NCI-H510A (cell line): ENCODE measurements at regions not wholly inside any gene's neighbourhood (a gene's known extent, or its start where the extent isn't known, plus 50 kb on each side); places are given as distances from the start of the nearest gene placed in this dataset.

ENCODE experiments used
- DNase-seq: peaks from one replicate; lab custom pipeline; 2025; lab: John Stamatoyannopoulos, UW

DNA sequence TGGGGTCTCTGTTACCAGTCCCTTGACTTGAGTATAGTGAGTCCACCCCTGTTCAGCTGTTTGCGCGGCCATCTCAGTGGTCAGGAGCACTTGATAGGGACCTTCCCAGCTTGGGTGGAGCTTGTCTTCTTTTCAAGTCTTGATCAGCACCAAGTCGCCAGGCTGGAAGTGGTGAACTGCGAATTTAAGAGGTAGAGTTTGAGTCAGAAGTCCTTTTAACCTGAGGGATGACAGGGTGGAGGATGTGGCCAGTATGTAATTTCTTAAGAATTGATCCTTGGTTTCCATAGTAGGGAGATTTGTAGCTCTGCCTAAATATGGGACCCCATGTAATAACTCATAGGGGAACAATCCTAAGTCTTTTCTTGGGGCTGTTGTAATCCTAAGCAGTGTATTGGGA lies 86.3 kb upstream of the XCR1 start:
- no peak for DNase-seq

DNA sequence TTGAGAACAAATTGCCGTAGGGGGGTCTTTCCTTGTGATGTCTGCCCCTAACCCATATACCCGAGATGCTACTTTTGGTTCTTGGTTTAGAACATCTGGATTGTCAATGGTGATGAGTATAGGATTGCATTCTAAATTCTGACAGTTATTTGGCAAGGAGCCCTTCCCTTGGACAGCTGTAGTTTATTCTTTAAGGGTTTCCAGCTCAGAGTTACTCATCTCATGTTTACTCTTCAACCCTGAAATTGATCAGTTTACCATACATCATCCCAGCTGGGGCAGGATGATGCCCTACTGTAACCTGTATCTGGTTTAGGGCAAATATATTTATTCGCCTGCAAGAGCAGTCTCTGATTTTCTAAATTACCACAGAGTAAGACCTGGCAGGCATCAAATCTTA lies 85.7 kb upstream of the XCR1 start:
- DNase-seq, result no peak

DNA sequence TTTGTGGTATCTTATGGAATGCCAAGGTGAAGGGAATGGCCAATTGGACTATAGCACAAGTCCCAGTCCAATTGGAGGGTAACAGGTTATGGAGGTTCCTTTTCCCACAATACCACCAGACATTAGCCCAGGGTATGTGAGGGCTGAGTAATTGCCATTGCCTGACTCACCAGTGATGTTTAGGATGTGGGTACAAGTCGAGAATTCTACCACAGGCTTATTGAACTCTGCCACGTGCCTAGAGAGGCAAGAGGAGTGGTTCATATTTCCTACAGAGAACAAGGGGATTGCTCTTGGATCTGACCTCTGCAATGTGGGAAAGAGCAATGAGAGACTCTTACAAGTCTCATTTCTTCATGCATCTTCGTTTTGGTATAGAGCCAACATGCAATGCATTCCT lies 85.0 kb upstream of the XCR1 start:
- no peak for DNase-seq

GRCh38 chr3:46110701-46111493 lies 83.6 kb upstream of the XCR1 start:
- DNase-seq, result no peak

GRCh38 chr3:46107682-46108081 lies 80.4 kb upstream of the XCR1 start:
- no peak for DNase-seq

DNA sequence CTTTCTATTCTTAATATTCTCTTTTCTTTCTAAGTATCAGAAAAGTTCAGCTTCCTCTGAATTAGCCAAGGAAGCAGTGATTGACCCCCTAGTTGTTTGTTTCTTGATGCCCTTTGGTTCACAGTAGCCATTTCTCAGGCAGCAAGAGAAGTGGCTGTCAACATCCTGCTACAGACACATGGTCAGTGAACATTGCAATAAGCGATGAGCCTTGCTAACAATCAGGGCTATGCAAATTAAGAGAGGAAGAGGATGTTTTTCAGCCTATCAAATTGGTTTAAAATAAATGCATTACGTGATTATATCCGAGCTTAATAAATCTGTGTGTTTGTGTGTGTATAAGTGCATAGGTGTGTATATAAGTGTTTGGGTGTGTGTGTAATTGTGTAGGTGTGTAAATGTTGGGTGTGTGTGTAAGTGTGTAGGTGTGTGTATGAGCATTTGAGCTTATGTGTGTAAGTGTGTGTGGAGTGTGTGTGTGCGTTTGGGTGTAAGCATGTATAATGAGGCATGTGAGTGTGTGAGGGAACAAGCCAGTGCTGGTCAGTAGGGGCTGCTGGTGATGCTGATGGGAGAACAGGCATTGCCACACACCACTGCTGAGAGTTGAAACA lies 78.1 kb upstream of the XCR1 start:
- DNase-seq, result no peak

DNA sequence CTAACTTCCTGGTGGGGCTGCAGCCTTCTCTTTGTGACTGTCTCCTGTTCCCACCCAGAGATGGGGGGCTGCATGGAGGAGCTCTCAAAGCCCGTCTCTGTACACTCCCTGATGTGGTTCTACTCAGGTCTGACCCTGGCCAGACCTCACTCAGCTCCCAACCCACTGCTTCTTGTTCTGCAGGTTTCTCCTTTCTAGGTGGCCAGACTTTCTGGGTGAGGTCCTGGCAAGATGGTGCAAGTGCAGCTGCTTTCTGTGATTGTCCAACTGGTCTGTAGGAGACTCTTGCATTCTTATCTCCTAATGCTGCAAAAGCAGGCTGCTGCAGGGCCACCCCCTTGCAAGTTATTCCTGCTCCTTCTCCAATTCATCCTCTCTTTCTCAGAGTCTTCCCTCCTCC lies 77.4 kb upstream of the XCR1 start:
- no peak for DNase-seq

DNA sequence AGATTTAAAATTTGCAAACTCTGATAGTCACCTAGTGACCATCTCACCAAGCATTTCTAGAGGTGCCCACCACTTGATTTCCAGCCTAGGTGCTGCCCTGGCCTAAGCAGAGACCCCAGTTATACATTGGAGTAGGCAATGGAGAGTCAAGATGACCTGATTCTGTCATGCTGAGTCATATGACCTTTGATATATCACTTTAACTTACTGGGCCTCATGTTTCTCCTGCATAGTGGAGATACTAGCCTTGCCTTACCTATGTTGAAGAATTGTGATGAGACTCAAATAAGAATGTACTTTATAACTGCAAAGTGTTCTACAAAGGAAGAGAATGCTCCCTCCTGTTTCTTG lies 75.5 kb upstream of the XCR1 start:
- DNase-seq, result no peak

GRCh38 chr3:46102059-46102779 lies 74.9 kb upstream of the XCR1 start:
- DNase-seq, result no peak

GRCh38 chr3:46100812-46101211 lies 73.5 kb upstream of the XCR1 start:
- DNase-seq, result no peak

DNA sequence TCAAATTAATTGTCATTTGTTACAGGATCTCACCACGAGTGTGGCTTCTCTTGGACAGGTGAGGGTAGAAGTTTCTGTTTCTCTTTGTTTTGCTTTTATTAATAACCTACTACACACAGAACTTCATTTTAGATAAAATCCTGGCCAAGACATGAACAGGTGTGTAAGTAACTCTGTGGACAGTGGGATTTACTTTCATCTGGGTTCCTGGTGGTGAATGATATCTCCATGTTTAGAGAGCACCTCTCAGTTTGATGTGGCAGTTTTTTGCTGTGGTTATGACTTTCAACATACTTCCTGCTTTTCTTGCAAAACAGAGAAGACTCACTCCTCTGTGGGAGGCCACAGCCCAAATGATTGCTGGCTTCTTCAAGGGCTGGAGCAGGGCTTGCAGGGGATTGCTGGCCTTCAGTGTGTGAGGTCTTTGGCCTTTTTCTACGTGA lies 71.1 kb upstream of the XCR1 start:
- DNase-seq, result no peak

DNA sequence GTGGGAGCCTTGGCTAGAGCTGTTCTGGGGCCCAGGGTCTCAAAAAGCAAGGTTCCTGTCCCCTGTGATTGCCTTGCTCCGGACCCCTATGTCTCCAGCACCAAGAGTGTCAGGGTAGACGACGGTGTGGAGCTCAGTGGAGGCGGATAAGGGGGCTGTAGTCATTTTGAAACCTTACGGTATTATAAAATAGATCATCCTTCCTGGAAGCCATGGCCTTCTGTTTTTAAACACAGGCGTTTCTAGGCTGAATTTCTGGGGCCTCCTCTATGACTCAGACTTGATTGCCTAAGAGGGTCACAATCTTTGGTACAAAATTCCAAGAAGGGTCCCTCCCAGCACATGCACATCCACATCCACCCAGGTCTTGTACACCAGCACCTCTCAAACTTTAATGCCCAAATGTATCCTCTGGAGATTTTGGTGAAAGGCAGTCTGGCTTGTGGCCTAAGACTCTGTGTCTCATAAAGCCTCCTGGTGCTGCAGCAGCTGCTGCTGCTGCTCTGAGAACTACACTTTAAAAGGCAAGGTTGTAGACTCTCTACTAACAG lies 70.5 kb upstream of the XCR1 start:
- no peak for DNase-seq

DNA sequence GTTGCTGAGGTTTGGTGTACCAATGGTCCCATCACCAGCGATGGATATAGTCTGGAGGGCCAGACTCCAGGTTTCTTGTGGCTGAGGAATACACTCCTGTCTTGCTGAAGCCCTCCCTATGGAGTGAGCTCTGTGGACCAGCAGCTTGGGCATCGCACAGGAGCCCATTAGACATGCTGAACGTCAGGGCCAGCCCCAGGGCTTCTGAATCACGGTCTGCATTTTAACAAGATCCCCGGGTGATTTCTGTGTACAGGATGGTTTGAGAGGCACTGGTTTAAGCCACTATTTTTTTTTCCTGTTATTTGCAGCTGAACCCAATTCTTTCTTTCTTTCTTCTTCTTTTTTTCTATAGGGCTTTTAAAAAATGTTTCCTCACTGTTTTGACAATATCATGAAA lies 69.5 kb upstream of the XCR1 start:
- no peak for DNase-seq

GRCh38 chr3:46096336-46096735 lies 69.1 kb upstream of the XCR1 start:
- no peak for DNase-seq

- DNase-seq, result no peak
Observed at GRCh38 chr3:46095307-46095706, 68.0 kb upstream of the XCR1 start.

- no peak for DNase-seq
Observed at GRCh38 chr3:46094506-46094905, 67.2 kb upstream of the XCR1 start.

GRCh38 chr3:46093966-46094365 lies 66.7 kb upstream of the XCR1 start:
- DNase-seq, result no peak

- DNase-seq, result no peak
Observed at GRCh38 chr3:46093327-46093942, 66.2 kb upstream of the XCR1 start.

DNA sequence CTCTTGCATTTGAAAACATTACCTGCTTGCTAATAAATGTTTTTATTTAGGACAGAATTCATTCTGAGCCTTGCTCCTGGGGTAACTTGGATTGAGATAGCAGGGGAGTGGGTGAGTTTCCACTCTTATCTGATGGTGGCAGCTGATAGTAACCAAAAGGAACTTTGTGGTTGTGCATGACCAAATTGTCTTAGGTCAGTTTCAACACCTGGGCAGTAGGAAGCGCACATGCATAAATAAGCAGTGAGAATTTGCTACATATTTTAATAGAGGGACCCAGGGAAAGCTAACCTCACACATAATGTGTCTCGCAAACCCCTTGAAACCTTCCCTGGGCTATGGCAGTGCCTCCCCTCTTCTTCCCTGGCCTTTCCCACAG lies 65.4 kb upstream of the XCR1 start:
- DNase-seq, result no peak

DNA sequence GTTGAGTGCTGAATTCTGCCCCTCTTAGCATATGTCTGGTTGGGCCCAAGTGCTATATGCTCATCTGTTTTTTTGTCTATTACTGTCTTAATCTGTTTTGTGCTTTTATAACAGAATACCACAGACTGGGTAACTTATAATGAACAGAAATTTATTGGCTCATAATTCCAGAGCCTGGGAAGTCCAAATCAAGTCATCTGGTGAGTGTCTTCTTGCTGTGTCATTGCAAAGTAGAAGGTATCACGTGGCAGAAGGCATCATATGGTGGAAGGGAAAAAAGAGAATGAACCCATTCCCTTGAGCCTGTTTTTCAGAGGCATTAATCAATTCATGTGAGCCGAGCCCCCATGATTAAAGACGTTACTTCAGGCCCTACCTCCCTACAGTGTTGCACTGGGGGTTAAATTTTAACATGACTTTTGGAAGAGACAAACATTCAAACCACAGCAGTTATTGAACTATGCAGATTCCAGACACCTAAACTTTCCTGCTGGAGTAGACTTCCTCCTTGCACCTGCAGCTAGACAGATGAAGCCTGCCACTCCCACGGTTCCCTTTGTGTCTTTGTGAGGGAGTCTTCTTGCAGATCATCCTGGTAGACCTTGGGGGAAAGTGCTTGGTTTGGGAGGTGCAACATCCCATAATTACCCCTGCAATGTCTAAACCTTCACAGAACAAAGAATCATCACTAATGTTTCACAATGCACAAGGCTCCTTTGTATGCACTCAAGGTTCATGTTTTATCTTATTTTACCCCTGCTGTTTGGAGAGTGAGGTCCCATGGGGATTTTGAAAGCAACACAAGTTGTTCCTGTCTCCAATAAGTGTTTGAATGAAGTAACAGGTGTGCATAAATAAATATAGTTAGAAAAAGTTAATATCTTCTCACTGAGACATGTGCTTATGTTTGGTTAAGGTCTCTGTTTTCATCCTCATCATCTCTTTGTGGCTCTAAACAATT lies 64.7 kb upstream of the XCR1 start:
- DNase-seq, result no peak

DNA sequence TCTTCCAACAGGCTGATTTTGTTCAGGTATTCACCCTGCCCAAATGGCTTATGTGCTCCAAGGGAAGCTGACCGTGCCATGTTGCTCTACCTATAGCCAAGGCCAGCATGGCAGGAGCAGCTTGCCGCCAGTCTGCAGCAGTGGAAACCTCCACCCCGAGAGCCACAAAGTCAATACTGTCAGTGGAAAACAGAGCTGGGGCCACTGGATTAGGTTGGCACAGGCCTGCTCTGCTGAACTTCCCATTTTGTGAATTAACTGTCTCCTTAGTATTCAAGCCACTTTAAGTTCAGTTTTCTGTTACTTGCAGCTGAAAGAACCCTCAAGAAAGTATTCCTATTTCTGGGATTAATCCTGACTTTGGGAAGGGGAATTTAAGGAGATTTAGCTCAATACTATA lies 63.8 kb upstream of the XCR1 start:
- DNase-seq, result no peak
